ENCODE measurements at regions not wholly inside any gene's neighbourhood (a gene's known extent, or its start where the extent isn't known, plus 50 kb on each side); places are given as distances from the start of the nearest gene placed in this dataset.

DNA sequence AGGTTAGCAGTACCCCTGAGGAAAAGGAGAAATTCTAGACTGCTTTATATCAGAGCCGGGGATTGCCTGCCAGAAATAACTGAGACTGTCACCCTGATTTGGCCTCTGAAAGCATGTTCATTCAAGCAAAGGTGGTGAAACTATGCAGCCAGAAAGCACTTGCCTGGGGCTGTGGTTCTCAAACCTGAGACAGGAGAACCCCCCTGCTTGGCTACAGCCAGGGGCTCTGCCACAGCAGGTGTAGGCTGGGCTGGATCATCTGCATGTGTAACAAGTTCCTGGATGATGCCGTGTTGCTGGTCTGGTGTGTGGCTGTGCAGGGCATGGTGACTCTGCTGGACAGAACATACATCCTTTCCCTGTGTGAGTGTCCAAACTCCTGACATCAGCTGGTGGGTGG is 157.8 kb downstream of the NXNL2 start:
- TF ChIP-seq POLR2AphosphoS5 (IDR thresholded peaks at IDR 0.05; ENCODE audit: low read depth, low read length) (no peak), TAF1 (IDR thresholded peaks at IDR 0.05; ENCODE audit: low read depth, low read length) (no peak), POLR2A (IDR thresholded peaks at IDR 0.05; ENCODE audit: low read depth, low read length) (no peak), SPI1 (IDR thresholded peaks at IDR 0.05; ENCODE audit: low read depth, low read length) (no peak), PAX5 (IDR thresholded peaks at IDR 0.05; ENCODE audit: insufficient read depth, low read length, severe bottlenecking) (no peak), POU2F2 (IDR thresholded peaks at IDR 0.05; ENCODE audit: low read depth, low read length) (no peak)

Measured in GM12891 (cell line).